ENCODE measurements at regions not wholly inside any gene's neighbourhood (a gene's known extent, or its start where the extent isn't known, plus 50 kb on each side); places are given as distances from the start of the nearest gene placed in this dataset.

- DNase-seq (ENCODE audit: insufficient read length, low spot score) (no peak), FAIRE-seq (no peak)
These were observed 287.9 kb downstream of the SMARCA2 start for GRCh38 chr9:2303056-2303455.

GRCh38 chr9:2307480-2307879 is 292.3 kb downstream of the SMARCA2 start:
- DNase-seq (ENCODE audit: insufficient read length, low spot score) = no peak
- FAIRE-seq = no peak

DNA sequence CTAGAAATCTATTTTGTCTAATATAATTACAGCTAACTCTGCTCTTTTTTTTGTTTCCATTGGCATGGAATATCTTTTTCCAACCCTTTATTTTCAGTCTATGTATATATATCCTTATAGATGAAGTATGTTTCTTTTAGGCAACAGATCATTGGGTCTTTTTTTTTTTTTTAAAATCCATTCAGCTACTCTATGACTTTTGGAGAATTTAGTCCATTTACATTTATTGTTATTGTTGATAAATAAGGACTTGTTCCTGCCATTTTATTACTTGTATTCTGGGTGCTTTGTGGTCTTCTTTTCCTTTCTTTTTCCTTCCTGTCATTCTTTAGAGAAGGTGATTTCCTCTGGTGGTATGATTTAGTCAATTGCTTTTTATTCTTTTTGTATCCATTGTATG is 296.8 kb downstream of the SMARCA2 start:
- DNase-seq (ENCODE audit: insufficient read length, low spot score) (no peak), FAIRE-seq (no peak)

GRCh38 chr9:2313512-2313911 is 298.4 kb downstream of the SMARCA2 start:
- FAIRE-seq (no peak), DNase-seq (ENCODE audit: insufficient read length, low spot score) (no peak)

- DNase-seq (ENCODE audit: insufficient read length, low spot score) (no peak), FAIRE-seq (no peak)
These were observed 302.4 kb downstream of the SMARCA2 start for GRCh38 chr9:2317591-2317990.

GRCh38 chr9:2319421-2319820 is 302.2 kb upstream of the VLDLR start:
- no peak for DNase-seq (ENCODE audit: insufficient read length, low spot score)
- no peak for FAIRE-seq

DNA sequence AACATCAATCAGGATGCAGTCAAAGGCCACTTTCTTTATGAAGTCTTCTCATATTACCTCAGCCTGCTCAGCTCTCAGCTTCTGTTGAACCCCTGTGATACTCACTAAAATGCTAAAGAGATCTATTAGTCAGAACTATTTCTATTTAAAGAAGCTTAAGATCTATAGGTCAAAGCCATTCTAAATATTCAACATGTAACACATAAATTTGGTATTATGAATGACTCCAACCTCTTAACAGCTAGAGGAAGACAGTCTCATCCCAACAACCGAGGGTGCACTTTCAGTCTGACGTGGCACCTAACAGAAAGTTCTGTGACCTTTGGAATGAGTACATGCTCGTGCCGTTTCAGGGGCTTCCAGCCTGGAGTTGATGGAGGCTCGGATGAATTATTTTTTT is 301.5 kb upstream of the VLDLR start:
- DNase-seq (ENCODE audit: insufficient read length, low spot score) (no peak), FAIRE-seq (no peak)

GRCh38 chr9:2320632-2321031 is 301.0 kb upstream of the VLDLR start:
- DNase-seq (ENCODE audit: insufficient read length, low spot score) = no peak
- FAIRE-seq = no peak

DNA sequence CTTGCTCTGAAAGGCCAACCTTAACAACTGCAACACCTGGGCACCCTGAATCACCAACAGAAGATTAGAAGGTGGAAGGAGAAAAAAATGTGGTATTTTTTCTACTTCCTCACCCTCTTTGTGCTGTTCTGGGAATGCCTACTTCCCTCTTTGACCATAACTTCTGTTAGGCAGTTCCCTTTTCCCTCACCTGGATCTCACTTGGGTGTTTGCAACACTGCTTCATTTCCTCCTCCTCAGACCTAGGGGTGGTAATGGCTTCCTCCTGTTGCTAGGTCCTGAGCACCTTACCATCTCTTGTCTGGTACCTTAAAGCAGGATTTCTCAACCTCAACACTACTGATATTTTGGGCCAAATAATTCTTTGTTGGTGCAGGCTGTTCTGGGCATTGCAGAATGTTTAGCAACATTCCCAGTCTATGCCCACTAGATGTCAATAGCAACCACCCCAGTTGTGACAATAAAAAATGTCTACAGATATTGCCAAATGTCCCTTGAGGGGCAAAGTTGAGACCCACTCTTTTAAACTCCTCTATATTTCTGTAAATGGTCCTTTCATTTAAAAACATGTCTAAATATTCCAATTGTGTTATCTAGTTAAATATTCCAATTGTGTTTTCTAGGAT is 300.0 kb upstream of the VLDLR start:
- FAIRE-seq = no peak
- no peak for DNase-seq (ENCODE audit: insufficient read length, low spot score)

GRCh38 chr9:2324742-2325141 is 296.8 kb upstream of the VLDLR start:
- FAIRE-seq (no peak), DNase-seq (ENCODE audit: insufficient read length, low spot score) (no peak)

DNA sequence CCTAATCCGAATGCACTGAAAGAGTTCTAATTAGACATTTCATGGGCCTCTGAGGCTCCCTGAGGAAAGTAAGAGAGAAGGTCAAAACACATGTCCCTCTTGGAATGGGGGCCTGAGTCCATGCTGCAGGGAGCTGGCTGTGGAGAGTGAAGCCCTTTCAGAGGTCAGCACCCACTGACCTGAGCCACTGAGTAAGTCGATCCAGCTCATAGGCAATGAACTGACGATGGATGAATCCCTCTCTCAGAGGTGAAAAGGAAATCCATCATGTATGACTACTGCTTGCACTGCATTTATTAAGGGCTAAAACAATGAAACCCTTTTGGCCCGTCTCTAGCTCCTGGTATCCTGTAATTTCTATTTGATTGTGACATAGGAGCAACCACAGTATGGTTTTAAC is 288.9 kb upstream of the VLDLR start:
- no peak for DNase-seq (ENCODE audit: insufficient read length, low spot score)
- no peak for FAIRE-seq

DNA sequence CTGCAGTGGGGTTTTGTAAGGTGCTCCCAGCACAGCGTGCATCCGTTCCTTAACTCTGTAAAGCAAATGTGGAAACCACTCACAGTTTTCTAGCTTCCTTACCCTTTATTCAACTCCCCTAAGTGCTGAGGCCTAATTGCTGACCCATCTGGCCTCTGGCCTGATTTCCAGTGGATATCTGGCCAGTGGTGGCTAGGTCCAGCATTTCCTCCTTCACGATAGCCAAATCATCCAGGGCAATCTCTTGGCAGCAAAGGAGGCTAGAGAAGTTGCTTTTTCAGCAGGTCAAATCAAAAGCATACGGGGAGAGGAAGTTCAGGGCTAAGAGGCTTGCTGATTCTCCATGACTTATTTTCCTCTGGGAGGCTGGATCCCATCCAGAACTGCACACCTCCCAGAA is 286.3 kb upstream of the VLDLR start:
- no peak for FAIRE-seq
- DNase-seq (ENCODE audit: insufficient read length, low spot score) = no peak

DNA sequence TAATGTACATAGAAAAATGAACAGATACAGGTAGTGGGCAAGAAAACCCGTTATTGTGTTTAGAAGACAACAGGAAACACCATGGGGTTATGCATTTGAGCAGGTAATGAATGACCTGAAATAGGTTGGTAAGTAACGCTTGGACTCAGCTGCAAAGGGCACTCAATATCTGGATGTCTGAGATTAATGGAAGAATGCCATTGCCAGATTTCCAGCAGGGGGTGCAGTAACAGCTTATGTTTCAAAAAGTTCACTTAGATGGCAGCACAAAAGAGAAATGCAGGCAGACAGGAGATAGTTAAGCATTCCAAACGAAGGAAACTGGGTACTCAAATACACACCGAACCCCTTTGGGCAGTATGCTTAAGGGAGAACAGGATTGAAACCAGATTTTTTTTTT is 285.5 kb upstream of the VLDLR start:
- DNase-seq (ENCODE audit: insufficient read length, low spot score) = no peak
- no peak for FAIRE-seq

DNA sequence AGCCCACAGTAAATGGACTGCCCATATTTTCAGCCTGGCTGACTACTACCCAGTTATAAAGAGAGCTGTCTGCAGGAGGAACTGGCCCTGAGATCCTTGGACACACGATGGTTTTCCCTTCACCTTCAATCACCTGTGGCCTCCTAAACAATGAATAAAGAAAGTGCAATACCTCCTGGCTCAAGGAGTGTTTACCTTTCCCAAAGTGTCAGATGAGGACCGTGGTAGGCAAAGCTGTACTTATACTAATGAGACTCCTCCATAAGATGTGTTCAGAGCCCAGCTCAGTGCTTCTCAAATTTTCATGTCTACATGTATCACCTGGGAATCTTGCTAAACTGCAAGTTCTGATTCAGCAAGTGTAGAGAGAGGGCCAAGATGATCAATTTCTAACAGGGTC is 284.5 kb upstream of the VLDLR start:
- FAIRE-seq (no peak), DNase-seq (ENCODE audit: insufficient read length, low spot score) (no peak)

DNA sequence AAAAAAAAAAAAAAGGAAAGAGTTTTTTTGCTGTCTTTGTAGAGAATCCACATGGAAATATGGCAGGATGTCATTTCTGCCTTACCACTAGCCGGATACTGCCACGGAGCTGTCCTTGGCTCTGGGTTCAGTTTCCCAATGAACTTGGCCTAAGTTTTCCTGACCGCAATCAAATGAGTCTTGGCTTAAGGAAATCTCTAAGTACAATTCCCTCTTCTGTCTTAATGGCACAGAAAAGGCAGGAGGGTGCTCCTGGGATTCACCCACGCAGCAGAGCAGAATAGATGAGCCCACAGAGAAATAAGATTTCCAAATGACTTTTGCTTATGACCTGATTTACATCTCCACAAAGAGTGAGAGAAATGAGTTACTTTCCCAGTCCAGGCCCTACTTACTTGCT is 284.0 kb upstream of the VLDLR start:
- FAIRE-seq = no peak
- no peak for DNase-seq (ENCODE audit: insufficient read length, low spot score)

DNA sequence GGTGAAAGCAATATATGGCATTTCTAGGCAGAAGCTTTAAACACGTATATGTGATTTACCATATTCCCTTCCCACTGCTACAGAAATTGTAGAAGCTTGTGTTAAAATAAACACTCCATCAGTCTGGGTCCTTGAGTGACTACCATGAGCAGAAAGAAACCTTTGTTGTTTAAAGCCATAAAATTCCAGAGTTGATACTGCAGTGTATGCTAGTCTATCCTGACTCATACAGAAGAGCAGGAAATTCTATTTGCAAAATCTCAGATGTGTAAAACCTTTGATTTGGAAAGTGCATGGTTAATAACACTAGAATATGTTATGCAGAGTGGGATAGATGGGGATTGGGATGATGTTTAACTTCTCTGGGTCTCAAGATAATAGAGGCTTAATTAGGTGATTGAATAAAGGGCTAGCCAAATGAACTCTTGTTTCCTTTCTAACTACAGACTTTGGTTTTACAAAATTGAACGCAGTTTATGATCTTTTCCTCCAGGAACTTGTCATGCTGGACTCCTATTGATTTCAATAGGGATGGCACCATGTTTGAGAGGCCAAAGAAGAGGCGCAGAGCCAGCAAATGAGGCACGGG is 282.7 kb upstream of the VLDLR start:
- no peak for DNase-seq (ENCODE audit: insufficient read length, low spot score)
- FAIRE-seq = no peak

DNA sequence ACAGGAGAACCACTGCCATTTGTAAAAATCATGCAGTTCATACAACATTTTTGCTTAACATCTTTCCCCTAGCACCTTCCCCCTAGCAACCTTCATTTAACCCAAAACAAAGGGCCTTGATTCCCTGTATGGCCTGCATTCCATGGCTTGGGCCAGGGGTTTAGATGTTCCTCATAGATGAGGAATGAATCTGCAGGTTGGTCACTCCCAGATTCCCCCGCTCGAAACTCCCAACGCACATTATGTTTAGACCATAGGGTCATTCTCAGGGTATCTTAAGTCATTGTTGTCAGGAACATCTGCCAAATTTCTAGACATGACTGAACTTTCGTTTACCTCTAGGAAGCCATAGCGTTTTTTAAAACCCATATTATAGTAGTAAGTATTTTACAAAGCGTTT is 282.2 kb upstream of the VLDLR start:
- no peak for DNase-seq (ENCODE audit: insufficient read length, low spot score)

GRCh38 chr9:2340046-2340760 is 281.4 kb upstream of the VLDLR start:
- FAIRE-seq (no peak), DNase-seq (ENCODE audit: insufficient read length, low spot score) (no peak)

More for the DNA sequence above, 282.2 kb upstream of the VLDLR start:
- no peak for FAIRE-seq

DNA sequence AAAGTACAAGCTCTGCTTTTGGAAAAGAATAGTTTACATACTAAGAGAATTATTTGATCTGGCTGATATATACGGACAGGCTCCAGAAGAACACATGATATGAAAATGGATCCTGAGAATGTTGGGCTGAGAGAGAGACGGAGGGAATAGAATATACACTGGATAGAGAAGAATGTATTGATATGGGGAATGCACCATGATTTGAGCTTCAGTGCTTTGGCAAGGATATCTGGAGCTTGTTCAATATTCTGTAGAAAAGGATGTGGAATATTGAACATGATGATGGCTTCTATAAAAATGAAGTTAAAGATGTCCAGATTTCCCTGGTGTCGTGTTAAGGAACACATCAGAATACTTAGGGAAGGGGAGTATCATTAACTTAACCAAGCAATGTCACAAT is 280.5 kb upstream of the VLDLR start:
- FAIRE-seq = no peak
- DNase-seq (ENCODE audit: insufficient read length, low spot score) = no peak

- FAIRE-seq (no peak), DNase-seq (ENCODE audit: insufficient read length, low spot score) (no peak)
These were observed 279.6 kb upstream of the VLDLR start for GRCh38 chr9:2341956-2342355.

DNA sequence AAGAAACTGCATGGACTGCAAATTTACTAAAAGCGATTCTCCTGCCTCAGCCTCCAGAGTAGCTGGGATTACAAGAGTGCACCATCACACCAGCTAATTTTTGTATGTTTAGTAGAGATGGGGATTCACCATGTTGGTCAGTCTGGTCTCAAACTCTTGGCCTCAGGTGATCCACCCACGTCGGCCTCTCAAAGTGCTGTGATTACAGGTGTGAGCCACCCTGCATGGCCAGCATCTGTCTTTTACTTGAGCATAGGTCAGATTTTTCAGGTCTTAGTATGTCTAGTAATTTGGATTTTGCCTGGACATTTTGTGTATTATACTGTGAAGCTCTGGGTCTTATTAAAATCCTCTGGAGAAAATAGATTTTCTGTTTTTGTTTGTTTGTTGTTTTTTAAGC is 277.8 kb upstream of the VLDLR start:
- DNase-seq (ENCODE audit: insufficient read length, low spot score) (no peak), FAIRE-seq (no peak)

DNA sequence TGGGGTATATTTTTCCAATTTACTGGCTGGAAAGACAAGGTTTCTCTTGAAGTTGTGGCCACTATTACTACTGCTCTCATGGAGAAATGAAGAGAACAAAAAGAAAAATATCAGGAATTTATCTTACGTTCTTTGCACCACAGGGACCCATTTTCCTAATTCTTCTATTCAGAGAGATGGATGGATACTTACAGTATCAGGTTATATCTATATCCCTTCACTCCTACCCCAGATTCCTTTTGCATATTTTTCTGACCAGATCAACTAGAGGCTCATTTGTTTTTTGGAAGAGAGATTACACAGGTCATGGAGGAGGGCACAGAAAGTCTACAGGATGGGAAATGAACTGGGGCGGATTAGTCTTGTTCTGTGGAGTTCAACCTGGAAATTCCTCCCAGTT is 277.2 kb upstream of the VLDLR start:
- no peak for DNase-seq (ENCODE audit: insufficient read length, low spot score)
- no peak for FAIRE-seq

All from HTR-8/SVneo (cell line).